ENCODE measurements at regions not wholly inside any gene's neighbourhood (a gene's known extent, or its start where the extent isn't known, plus 50 kb on each side); places are given as distances from the start of the nearest gene placed in this dataset.

GRCh38 chr18:42264497-42264896 is 309.5 kb downstream of the PIK3C3 start:
- Histone ChIP-seq H3K9me3 (replicated peaks; ENCODE audit: control insufficient read depth, low read depth, low read length) (no peaks in the 10 kb centered on the region), H3K27ac (ENCODE audit: low read length) (no peak overlapping the region), H3K27me3 (ENCODE audit: control insufficient read depth, insufficient read depth, low read length) (no peaks in the 10 kb centered on the region), H3K36me3 (ENCODE audit: control insufficient read depth, insufficient read depth, low read length) (no peaks in the 10 kb centered on the region), H3K4me1 (ENCODE audit: control insufficient read depth, insufficient read depth, low read length) (no peaks in the 10 kb centered on the region), H3K4me3 (ENCODE audit: low read length) (no peak overlapping the region)
- no peak for DNase-seq

DNA sequence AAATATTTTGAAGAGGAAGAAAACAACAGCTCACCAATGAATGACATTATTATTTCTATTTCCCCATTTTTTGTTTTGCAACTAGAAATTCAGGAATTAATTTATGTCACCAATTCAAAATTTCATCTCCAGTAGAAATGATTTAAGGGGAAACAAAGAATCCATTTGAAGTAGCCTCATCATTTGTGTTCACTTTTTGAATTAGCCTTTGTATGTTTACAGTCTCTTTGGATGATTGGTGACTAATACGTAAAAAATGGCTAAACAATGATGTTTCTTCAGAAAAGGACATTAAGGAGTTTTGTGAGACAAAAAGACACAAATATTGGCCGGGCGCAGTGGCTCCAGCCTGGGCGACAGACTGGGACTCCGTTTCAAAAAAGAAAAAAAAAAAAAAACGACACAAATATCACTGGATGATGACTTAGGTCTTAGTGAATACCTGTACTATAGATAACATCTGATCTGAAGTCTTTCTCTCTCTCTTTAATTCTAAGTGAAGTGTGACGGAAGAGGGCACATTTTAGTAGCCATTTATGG is 313.2 kb downstream of the PIK3C3 start:
- 91% methylated on average over 1 of the region's 7 CpGs for WGBS (ENCODE audit: insufficient coverage)
- no peak overlapping the region for H3K4me3 ChIP-seq (ENCODE audit: low read length)
- no peaks in the 10 kb centered on the region for H3K9me3 ChIP-seq (replicated peaks; ENCODE audit: control insufficient read depth, low read depth, low read length)
- DNase-seq, result no peak
- H3K4me1 ChIP-seq (ENCODE audit: control insufficient read depth, insufficient read depth, low read length), result no peaks in the 10 kb centered on the region
- no peaks in the 10 kb centered on the region for H3K27me3 ChIP-seq (ENCODE audit: control insufficient read depth, insufficient read depth, low read length)
- no peak overlapping the region for H3K27ac ChIP-seq (ENCODE audit: low read length)
- no peaks in the 10 kb centered on the region for H3K36me3 ChIP-seq (ENCODE audit: control insufficient read depth, insufficient read depth, low read length)

DNA sequence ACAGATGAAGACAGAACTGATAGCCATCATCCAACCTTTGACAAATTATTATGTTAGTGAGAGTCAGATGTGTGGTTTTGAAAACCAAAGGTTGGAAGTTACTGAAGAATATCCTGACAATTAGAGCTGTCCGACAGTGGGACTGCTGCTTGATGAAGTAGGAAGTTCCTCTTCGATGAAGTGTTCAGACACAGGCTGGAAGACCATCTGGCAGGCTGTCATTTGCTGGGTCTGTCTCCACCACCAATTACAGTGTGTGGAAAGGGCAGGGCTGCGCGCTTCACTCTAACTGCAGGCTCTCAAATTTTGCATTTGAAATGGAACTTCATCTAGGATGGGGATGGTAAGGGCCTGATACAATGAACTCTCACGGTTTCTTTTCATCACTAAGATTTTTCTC is 313.8 kb downstream of the PIK3C3 start:
- Histone ChIP-seq H3K36me3 (ENCODE audit: control insufficient read depth, insufficient read depth, low read length) (no peaks in the 10 kb centered on the region), H3K27ac (ENCODE audit: low read length) (no peak overlapping the region), H3K27me3 (ENCODE audit: control insufficient read depth, insufficient read depth, low read length) (no peaks in the 10 kb centered on the region), H3K4me1 (ENCODE audit: control insufficient read depth, insufficient read depth, low read length) (no peaks in the 10 kb centered on the region), H3K4me3 (ENCODE audit: low read length) (no peak overlapping the region), H3K9me3 (replicated peaks; ENCODE audit: control insufficient read depth, low read depth, low read length) (no peaks in the 10 kb centered on the region)
- DNase-seq, result no peak
- 57% methylated on average over 1 of the region's 5 CpGs for WGBS (ENCODE audit: insufficient coverage)

DNA sequence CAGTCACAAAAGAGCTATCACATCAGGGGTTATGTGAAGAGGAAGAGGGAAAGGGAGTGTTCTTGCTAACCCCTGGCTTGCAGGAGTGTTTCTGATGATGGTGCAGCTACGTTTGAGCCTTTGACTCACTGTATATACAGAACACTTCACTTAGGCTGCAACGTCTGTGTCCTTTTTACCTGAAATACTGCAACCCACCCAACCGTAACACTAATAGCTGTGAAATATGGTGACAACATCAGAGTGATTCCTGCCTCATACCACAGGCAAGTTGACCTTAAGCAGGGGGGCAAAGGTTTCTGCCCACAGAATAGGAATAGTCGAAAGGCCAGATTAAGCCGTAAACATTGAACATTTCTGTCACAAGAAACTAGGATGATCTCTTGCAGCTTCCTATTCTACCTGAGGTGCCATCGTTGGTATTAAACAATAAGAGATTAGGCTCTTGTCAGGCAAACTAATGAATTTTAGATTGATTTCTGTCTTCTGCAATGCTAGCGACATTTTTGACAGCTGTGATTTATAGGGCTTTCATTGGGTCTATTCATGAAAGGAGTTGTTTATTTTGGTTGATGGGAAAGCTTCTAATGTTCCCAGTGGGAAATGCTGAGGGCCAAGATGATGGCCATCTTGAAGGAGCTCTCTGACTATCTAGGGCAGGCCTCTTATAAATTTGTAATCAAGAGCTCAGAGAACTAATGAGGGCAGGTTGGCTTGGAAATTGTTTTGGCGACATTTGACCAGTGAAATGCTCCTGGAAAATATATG is 316.8 kb downstream of the PIK3C3 start:
- no peak for DNase-seq
- Histone ChIP-seq H3K4me3 (ENCODE audit: low read length) (no peak overlapping the region), H3K9me3 (replicated peaks; ENCODE audit: control insufficient read depth, low read depth, low read length) (no peaks in the 10 kb centered on the region), H3K36me3 (ENCODE audit: control insufficient read depth, insufficient read depth, low read length) (no peaks in the 10 kb centered on the region), H3K27ac (ENCODE audit: low read length) (no peak overlapping the region), H3K4me1 (ENCODE audit: control insufficient read depth, insufficient read depth, low read length) (no peaks in the 10 kb centered on the region), H3K27me3 (ENCODE audit: control insufficient read depth, insufficient read depth, low read length) (no peaks in the 10 kb centered on the region)
- 89% methylated on average over 1 of the region's 8 CpGs for WGBS (ENCODE audit: insufficient coverage)

DNA sequence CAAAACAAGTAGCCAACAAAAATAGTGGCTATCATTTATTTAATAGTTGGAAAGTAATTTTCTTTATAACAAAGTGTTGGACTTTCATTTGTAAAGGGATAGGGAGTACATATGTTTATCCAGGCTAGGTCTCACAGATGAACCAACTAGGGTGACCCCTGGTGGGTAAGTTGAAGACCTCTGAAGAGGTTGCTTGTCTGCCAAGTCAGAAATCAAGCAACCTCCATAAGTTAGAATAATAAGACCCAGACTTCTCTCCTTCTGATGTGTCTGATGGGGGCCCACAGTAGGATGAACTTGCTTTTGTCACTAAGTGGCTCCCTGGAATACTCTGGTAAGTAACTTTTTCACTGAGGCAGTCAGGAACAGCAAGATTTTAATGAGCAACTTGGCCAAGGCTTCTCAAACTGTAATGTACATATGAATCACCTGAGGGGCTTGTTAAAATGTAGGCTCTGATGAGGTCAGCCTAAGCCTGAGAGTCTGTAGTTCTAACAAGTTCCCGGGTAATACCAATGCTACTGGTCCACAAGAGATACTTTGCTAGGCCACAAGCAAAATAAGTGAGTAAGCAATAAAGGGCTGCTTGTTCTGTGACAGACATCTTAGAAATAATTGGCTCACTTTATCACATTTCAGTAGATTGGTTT is 319.6 kb downstream of the PIK3C3 start:
- Histone ChIP-seq H3K36me3 (ENCODE audit: control insufficient read depth, insufficient read depth, low read length) (no peaks in the 10 kb centered on the region), H3K4me1 (ENCODE audit: control insufficient read depth, insufficient read depth, low read length) (no peaks in the 10 kb centered on the region), H3K27me3 (ENCODE audit: control insufficient read depth, insufficient read depth, low read length) (no peaks in the 10 kb centered on the region), H3K4me3 (ENCODE audit: low read length) (no peak overlapping the region), H3K27ac (ENCODE audit: low read length) (no peak overlapping the region), H3K9me3 (replicated peaks; ENCODE audit: control insufficient read depth, low read depth, low read length) (no peaks in the 10 kb centered on the region)
- DNase-seq, result peak; percentile 13
- WGBS (ENCODE audit: insufficient coverage), result no CpG with 5 or more reads among the region's 1 CpG

DNA sequence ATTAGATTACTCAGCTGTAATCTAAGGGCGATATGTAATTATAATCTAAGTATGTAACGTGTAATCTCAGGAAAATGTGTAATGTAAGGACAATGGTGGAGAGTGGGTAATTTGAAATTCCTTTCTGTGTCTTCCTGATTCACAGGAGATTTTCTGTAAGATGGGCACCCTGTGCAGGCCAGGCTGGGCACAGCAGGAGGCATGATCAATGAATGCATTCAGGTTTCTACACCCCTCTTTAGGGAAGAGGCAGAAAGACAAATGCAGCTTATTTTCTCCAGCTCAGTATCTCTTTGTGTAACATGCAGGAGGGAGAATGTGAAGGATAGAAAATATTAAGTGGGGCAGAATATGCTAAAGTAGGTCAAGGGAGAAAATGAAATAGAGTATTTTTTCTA is 320.1 kb downstream of the PIK3C3 start:
- no peaks in the 10 kb centered on the region for H3K36me3 ChIP-seq (ENCODE audit: control insufficient read depth, insufficient read depth, low read length)
- no peaks in the 10 kb centered on the region for H3K4me1 ChIP-seq (ENCODE audit: control insufficient read depth, insufficient read depth, low read length)
- no peaks in the 10 kb centered on the region for H3K9me3 ChIP-seq (replicated peaks; ENCODE audit: control insufficient read depth, low read depth, low read length)
- WGBS (ENCODE audit: insufficient coverage), result no CpG with 5 or more reads among the region's 2 CpGs
- H3K27ac ChIP-seq (ENCODE audit: low read length), result no peak overlapping the region
- H3K27me3 ChIP-seq (ENCODE audit: control insufficient read depth, insufficient read depth, low read length), result no peaks in the 10 kb centered on the region
- no peak overlapping the region for H3K4me3 ChIP-seq (ENCODE audit: low read length)
- DNase-seq, result no peak

GRCh38 chr18:42275949-42276730 is 321.1 kb downstream of the PIK3C3 start:
- Histone ChIP-seq H3K4me3 (ENCODE audit: low read length) (no peak overlapping the region), H3K36me3 (ENCODE audit: control insufficient read depth, insufficient read depth, low read length) (no peaks in the 10 kb centered on the region), H3K27me3 (ENCODE audit: control insufficient read depth, insufficient read depth, low read length) (no peaks in the 10 kb centered on the region), H3K9me3 (replicated peaks; ENCODE audit: control insufficient read depth, low read depth, low read length) (no peaks in the 10 kb centered on the region), H3K4me1 (ENCODE audit: control insufficient read depth, insufficient read depth, low read length) (no peaks in the 10 kb centered on the region), H3K27ac (ENCODE audit: low read length) (no peak overlapping the region)
- 41% methylated on average over 4 of the region's 8 CpGs for WGBS (ENCODE audit: insufficient coverage)
- DNase-seq, result no peak

DNA sequence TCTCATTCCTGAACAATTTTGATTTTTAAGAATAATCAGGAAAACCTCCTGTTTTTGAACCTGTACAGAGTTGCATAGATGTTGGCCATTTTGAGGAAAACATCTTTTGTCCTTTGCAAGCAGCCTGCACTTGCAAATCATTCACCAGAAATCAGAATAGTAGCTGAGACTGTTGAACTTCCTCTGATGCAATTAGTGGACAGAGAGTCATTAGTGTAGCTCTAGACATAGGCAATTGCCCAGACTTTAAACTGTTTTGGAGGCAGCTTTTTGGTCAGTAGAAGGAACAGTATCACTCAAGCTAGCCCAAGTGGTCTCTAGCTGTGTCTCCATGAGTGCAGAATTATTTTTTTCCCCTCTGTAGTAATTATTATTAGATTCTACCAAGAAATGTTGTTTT is 326.1 kb downstream of the PIK3C3 start:
- no peaks in the 10 kb centered on the region for H3K4me1 ChIP-seq (ENCODE audit: control insufficient read depth, insufficient read depth, low read length)
- no peaks in the 10 kb centered on the region for H3K9me3 ChIP-seq (replicated peaks; ENCODE audit: control insufficient read depth, low read depth, low read length)
- H3K27me3 ChIP-seq (ENCODE audit: control insufficient read depth, insufficient read depth, low read length), result no peaks in the 10 kb centered on the region
- no peak overlapping the region for H3K27ac ChIP-seq (ENCODE audit: low read length)
- no peak for DNase-seq
- H3K4me3 ChIP-seq (ENCODE audit: low read length), result no peak overlapping the region
- no peaks in the 10 kb centered on the region for H3K36me3 ChIP-seq (ENCODE audit: control insufficient read depth, insufficient read depth, low read length)

GRCh38 chr18:42281851-42282250 is 326.8 kb downstream of the PIK3C3 start:
- no peaks in the 10 kb centered on the region for H3K27me3 ChIP-seq (ENCODE audit: control insufficient read depth, insufficient read depth, low read length)
- H3K4me3 ChIP-seq (ENCODE audit: low read length), result no peak overlapping the region
- no peaks in the 10 kb centered on the region for H3K4me1 ChIP-seq (ENCODE audit: control insufficient read depth, insufficient read depth, low read length)
- H3K27ac ChIP-seq (ENCODE audit: low read length), result no peak overlapping the region
- H3K36me3 ChIP-seq (ENCODE audit: control insufficient read depth, insufficient read depth, low read length), result no peaks in the 10 kb centered on the region
- H3K9me3 ChIP-seq (replicated peaks; ENCODE audit: control insufficient read depth, low read depth, low read length), result no peaks in the 10 kb centered on the region
- no peak for DNase-seq

DNA sequence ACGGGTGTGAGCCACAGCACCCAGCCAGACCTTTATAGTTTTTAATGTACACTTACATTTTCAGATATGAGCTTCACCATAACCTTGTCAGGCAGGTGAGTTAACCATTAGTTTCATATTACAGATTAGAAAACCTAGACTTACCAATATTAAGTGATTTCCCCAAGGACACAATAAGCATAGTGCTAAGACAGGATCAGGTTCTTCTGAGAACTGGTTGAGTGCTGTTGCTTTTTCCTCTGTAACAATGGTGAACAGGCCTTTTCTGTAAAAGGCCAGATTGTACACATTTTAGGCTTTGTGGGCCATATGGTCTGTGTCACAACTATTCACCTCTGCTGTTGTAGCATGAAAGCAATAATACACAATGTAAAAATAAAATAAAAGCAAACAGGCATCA is 332.0 kb downstream of the PIK3C3 start:
- no peak for DNase-seq
- Histone ChIP-seq H3K4me1 (ENCODE audit: control insufficient read depth, insufficient read depth, low read length) (no peaks in the 10 kb centered on the region), H3K4me3 (ENCODE audit: low read length) (no peak overlapping the region), H3K27me3 (ENCODE audit: control insufficient read depth, insufficient read depth, low read length) (no peaks in the 10 kb centered on the region), H3K36me3 (ENCODE audit: control insufficient read depth, insufficient read depth, low read length) (no peaks in the 10 kb centered on the region), H3K9me3 (replicated peaks; ENCODE audit: control insufficient read depth, low read depth, low read length) (no peaks in the 10 kb centered on the region), H3K27ac (ENCODE audit: low read length) (no peak overlapping the region)
- WGBS (ENCODE audit: insufficient coverage), result no CpG with 5 or more reads among the region's 1 CpG

All from muscle of leg (tissue), 3 donors.